ENCODE measurements at regions not wholly inside any gene's neighbourhood (a gene's known extent, or its start where the extent isn't known, plus 50 kb on each side); places are given as distances from the start of the nearest gene placed in this dataset.

GRCh38 chr16:86145669-86146068 is 246.7 kb downstream of the IRF8 start:
- H3K36me3 ChIP-seq (ENCODE audit: control insufficient read depth in 1 of 2, insufficient read depth in 2 of 2, low read length in 1 of 2): no peaks in the 10 kb centered on the region
- intact Hi-C loops (cut with DNase I): no loop called here
- H3K4me3 ChIP-seq (ENCODE audit: low read length in 2 of 2): no peak overlapping the region
- 53 to 63% methylated on average over 1 of the region's 1 CpG for WGBS, 2 donors
- no peaks in the 10 kb centered on the region for H3K27me3 ChIP-seq (ENCODE audit: control insufficient read depth in 1 of 2, insufficient read depth in 2 of 2, low read length in 1 of 2)
- H3K9me3 ChIP-seq (ENCODE audit: control insufficient read depth, low read length): no peaks in the 10 kb centered on the region
- no peak overlapping the region for H3K27ac ChIP-seq (ENCODE audit: low read depth in 1 of 2, low read length in 2 of 2)
- no peak for DNase-seq
- no peak for ATAC-seq (ENCODE audit: low FRiP score)
- no peaks in the 10 kb centered on the region for H3K4me1 ChIP-seq (ENCODE audit: control insufficient read depth in 1 of 2, insufficient read depth in 2 of 2, low read length in 2 of 2)

DNA sequence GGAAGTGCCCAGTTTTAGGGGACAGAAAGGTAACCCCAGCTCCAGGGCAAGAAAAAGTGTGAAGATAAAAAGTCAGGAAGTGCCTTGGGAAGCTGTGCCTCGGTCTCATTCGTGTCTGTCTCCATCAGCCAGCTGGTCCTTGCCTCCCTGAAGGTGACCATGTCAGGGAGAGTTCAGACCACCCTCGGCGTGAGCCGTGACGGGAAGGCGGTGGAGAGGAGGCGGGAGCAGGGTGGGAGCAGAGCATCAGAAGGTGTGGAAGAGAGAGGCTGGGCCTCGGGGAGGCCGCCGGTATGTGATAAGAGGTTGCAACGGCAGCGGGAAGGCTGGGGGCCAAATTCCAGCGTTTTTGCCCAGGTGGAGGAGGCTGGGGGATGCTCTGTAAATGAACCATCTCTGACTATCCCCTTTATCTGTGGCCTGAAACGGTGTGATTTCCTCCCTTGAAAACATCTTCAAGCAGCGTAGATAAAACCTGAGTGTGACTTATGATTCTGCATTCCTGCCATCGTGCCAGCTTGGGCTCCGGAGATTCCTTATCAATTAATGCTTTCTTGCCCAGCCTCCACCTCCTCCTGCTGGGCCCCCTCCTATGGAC is 251.8 kb downstream of the IRF8 start:
- no peak overlapping the region for H3K27ac ChIP-seq (ENCODE audit: low read depth in 1 of 2, low read length in 2 of 2)
- WGBS, 2 donors: 61 to 62% methylated on average over 18 of the region's 18 CpGs
- no peak for ATAC-seq (ENCODE audit: low FRiP score)
- no peak for DNase-seq
- intact Hi-C loops (cut with DNase I): no loop called here
- no peaks in the 10 kb centered on the region for H3K4me1 ChIP-seq (ENCODE audit: control insufficient read depth in 1 of 2, insufficient read depth in 2 of 2, low read length in 2 of 2)
- no peaks in the 10 kb centered on the region for H3K27me3 ChIP-seq (ENCODE audit: control insufficient read depth in 1 of 2, insufficient read depth in 2 of 2, low read length in 1 of 2)
- no peaks in the 10 kb centered on the region for H3K9me3 ChIP-seq (ENCODE audit: control insufficient read depth, low read length)
- H3K36me3 ChIP-seq (ENCODE audit: control insufficient read depth in 1 of 2, insufficient read depth in 2 of 2, low read length in 1 of 2): no peaks in the 10 kb centered on the region
- no peak overlapping the region for H3K4me3 ChIP-seq (ENCODE audit: low read length in 2 of 2)

DNA sequence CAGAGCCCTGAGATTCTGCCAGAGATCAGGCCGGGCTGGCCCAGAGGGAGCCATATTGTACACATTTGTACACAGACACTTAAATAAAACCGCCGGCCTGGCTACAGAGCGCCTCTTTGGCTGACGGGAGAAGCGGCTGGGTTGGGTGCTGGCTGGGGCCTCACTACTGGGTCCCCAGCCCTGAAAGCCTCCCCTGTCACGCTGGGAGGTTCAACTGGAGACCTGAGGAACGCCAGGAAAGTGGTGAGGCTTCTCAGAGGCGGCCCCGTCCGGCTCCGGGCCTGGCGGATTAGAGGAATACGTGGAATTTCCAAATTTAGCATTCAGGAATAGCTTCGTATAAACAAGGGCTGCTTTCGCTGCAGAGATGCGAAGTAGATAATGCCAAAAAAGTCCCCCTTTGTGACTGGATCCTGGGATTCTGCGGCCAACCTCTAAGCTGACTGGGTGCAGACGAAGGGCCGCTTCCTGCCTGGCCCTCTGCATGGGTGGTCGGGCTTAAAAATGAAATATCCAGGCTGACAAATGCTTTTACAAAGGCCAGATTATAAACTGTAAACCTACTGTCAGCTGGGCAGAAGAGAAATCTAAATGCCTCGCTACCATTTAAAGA is 252.4 kb downstream of the IRF8 start:
- ATAC-seq (ENCODE audit: low FRiP score) (no peak), DNase-seq (no peak)
- Histone ChIP-seq H3K9me3 (ENCODE audit: control insufficient read depth, low read length) (no peaks in the 10 kb centered on the region), H3K4me1 (ENCODE audit: control insufficient read depth in 1 of 2, insufficient read depth in 2 of 2, low read length in 2 of 2) (no peaks in the 10 kb centered on the region), H3K27ac (ENCODE audit: low read depth in 1 of 2, low read length in 2 of 2) (no peak overlapping the region), H3K27me3 (ENCODE audit: control insufficient read depth in 1 of 2, insufficient read depth in 2 of 2, low read length in 1 of 2) (no peaks in the 10 kb centered on the region), H3K4me3 (ENCODE audit: low read length in 2 of 2) (no peak overlapping the region), H3K36me3 (ENCODE audit: control insufficient read depth in 1 of 2, insufficient read depth in 2 of 2, low read length in 1 of 2) (no peaks in the 10 kb centered on the region)
- intact Hi-C loops (cut with DNase I): no loop called here
- 18 to 28% methylated on average over 22 of the region's 22 CpGs for WGBS, 2 donors

GRCh38 chr16:86156155-86156554 is 257.2 kb downstream of the IRF8 start:
- no peaks in the 10 kb centered on the region for H3K4me1 ChIP-seq (ENCODE audit: control insufficient read depth in 1 of 2, insufficient read depth in 2 of 2, low read length in 2 of 2)
- H3K27ac ChIP-seq (ENCODE audit: low read depth in 1 of 2, low read length in 2 of 2): no peak overlapping the region
- 50 to 56% methylated on average over 3 of the region's 3 CpGs for WGBS, 2 donors
- no peaks in the 10 kb centered on the region for H3K36me3 ChIP-seq (ENCODE audit: control insufficient read depth in 1 of 2, insufficient read depth in 2 of 2, low read length in 1 of 2)
- ATAC-seq (ENCODE audit: low FRiP score) (no peak), DNase-seq (no peak)
- intact Hi-C loops (cut with DNase I): no loop called here
- no peak overlapping the region for H3K4me3 ChIP-seq (ENCODE audit: low read length in 2 of 2)
- no peaks in the 10 kb centered on the region for H3K27me3 ChIP-seq (ENCODE audit: control insufficient read depth in 1 of 2, insufficient read depth in 2 of 2, low read length in 1 of 2)
- H3K9me3 ChIP-seq (ENCODE audit: control insufficient read depth, low read length): no peaks in the 10 kb centered on the region

- Histone ChIP-seq H3K4me1 (ENCODE audit: control insufficient read depth in 1 of 2, insufficient read depth in 2 of 2, low read length in 2 of 2) (no peaks in the 10 kb centered on the region), H3K36me3 (ENCODE audit: control insufficient read depth in 1 of 2, insufficient read depth in 2 of 2, low read length in 1 of 2) (no peaks in the 10 kb centered on the region), H3K27ac (ENCODE audit: low read depth in 1 of 2, low read length in 2 of 2) (no peak overlapping the region), H3K9me3 (ENCODE audit: control insufficient read depth, low read length) (no peaks in the 10 kb centered on the region), H3K27me3 (ENCODE audit: control insufficient read depth in 1 of 2, insufficient read depth in 2 of 2, low read length in 1 of 2) (no peaks in the 10 kb centered on the region), H3K4me3 (ENCODE audit: low read length in 2 of 2) (no peak overlapping the region)
- ATAC-seq (ENCODE audit: low FRiP score) (no peak), DNase-seq (no peak)
- intact Hi-C loops (cut with DNase I): no loop called here
- WGBS, 2 donors: 61 to 67% methylated on average over 6 of the region's 6 CpGs
These were observed 258.8 kb downstream of the IRF8 start for GRCh38 chr16:86157616-86158247.

GRCh38 chr16:86158688-86159360 is 259.9 kb downstream of the IRF8 start:
- intact Hi-C loops (cut with DNase I): no loop called here
- DNase-seq (no peak), ATAC-seq (ENCODE audit: low FRiP score) (no peak)
- no peaks in the 10 kb centered on the region for H3K27me3 ChIP-seq (ENCODE audit: control insufficient read depth in 1 of 2, insufficient read depth in 2 of 2, low read length in 1 of 2)
- no peak overlapping the region for H3K4me3 ChIP-seq (ENCODE audit: low read length in 2 of 2)
- H3K9me3 ChIP-seq (ENCODE audit: control insufficient read depth, low read length): no peaks in the 10 kb centered on the region
- H3K27ac ChIP-seq (ENCODE audit: low read depth in 1 of 2, low read length in 2 of 2): no peak overlapping the region
- 64 to 71% methylated on average over 10 of the region's 10 CpGs for WGBS, 2 donors
- H3K4me1 ChIP-seq (ENCODE audit: control insufficient read depth in 1 of 2, insufficient read depth in 2 of 2, low read length in 2 of 2): no peaks in the 10 kb centered on the region
- H3K36me3 ChIP-seq (ENCODE audit: control insufficient read depth in 1 of 2, insufficient read depth in 2 of 2, low read length in 1 of 2): no peaks in the 10 kb centered on the region

- H3K27ac ChIP-seq (ENCODE audit: low read depth in 1 of 2, low read length in 2 of 2): no peak overlapping the region
- H3K27me3 ChIP-seq (ENCODE audit: control insufficient read depth in 1 of 2, insufficient read depth in 2 of 2, low read length in 1 of 2): peaks cover 0 to 2% of the 10 kb centered on the region in 2 donors
- H3K36me3 ChIP-seq (ENCODE audit: control insufficient read depth in 1 of 2, insufficient read depth in 2 of 2, low read length in 1 of 2): no peaks in the 10 kb centered on the region
- intact Hi-C loops (cut with DNase I): no loop called here
- H3K9me3 ChIP-seq (ENCODE audit: control insufficient read depth, low read length): peaks cover 13% of the 10 kb centered on the region
- no peak overlapping the region for H3K4me3 ChIP-seq (ENCODE audit: low read length in 2 of 2)
- ATAC-seq (ENCODE audit: low FRiP score) (no peak), DNase-seq (no peak)
- 70 to 89% methylated on average over 2 of the region's 2 CpGs for WGBS, 2 donors
- no peaks in the 10 kb centered on the region for H3K4me1 ChIP-seq (ENCODE audit: control insufficient read depth in 1 of 2, insufficient read depth in 2 of 2, low read length in 2 of 2)
These were observed 266.5 kb downstream of the IRF8 start for GRCh38 chr16:86165479-86165878.

GRCh38 chr16:86166414-86166813 is 267.5 kb downstream of the IRF8 start:
- Histone ChIP-seq H3K27ac (ENCODE audit: low read depth in 1 of 2, low read length in 2 of 2) (no peak overlapping the region), H3K27me3 (ENCODE audit: control insufficient read depth in 1 of 2, insufficient read depth in 2 of 2, low read length in 1 of 2) (peaks cover 0 to 2% of the 10 kb centered on the region in 2 donors), H3K9me3 (ENCODE audit: control insufficient read depth, low read length) (peaks cover 13% of the 10 kb centered on the region), H3K36me3 (ENCODE audit: control insufficient read depth in 1 of 2, insufficient read depth in 2 of 2, low read length in 1 of 2) (no peaks in the 10 kb centered on the region), H3K4me3 (ENCODE audit: low read length in 2 of 2) (no peak overlapping the region), H3K4me1 (ENCODE audit: control insufficient read depth in 1 of 2, insufficient read depth in 2 of 2, low read length in 2 of 2) (no peaks in the 10 kb centered on the region)
- no peak for ATAC-seq (ENCODE audit: low FRiP score)
- intact Hi-C loops (cut with DNase I): no loop called here
- no peak for DNase-seq

- no peaks in the 10 kb centered on the region for H3K36me3 ChIP-seq (ENCODE audit: control insufficient read depth in 1 of 2, insufficient read depth in 2 of 2, low read length in 1 of 2)
- H3K9me3 ChIP-seq (ENCODE audit: control insufficient read depth, low read length): peaks cover 13% of the 10 kb centered on the region
- H3K27me3 ChIP-seq (ENCODE audit: control insufficient read depth in 1 of 2, insufficient read depth in 2 of 2, low read length in 1 of 2): peaks cover 0 to 2% of the 10 kb centered on the region in 2 donors
- H3K27ac ChIP-seq (ENCODE audit: low read depth in 1 of 2, low read length in 2 of 2): no peak overlapping the region
- ATAC-seq (ENCODE audit: low FRiP score) (no peak), DNase-seq (no peak)
- no peaks in the 10 kb centered on the region for H3K4me1 ChIP-seq (ENCODE audit: control insufficient read depth in 1 of 2, insufficient read depth in 2 of 2, low read length in 2 of 2)
- intact Hi-C loops (cut with DNase I): no loop called here
- 72 to 74% methylated on average over 7 of the region's 7 CpGs for whole genome bisulfite sequencing, 2 donors
- H3K4me3 ChIP-seq (ENCODE audit: low read length in 2 of 2): no peak overlapping the region
These were observed 268.1 kb downstream of the IRF8 start for GRCh38 chr16:86167061-86167460.
